ENCODE measurements at regions not wholly inside any gene's neighbourhood (a gene's known extent, or its start where the extent isn't known, plus 50 kb on each side); places are given as distances from the start of the nearest gene placed in this dataset.

GRCh38 chr7:32336726-32337125 is 153.5 kb downstream of the LSM5 start (continued):
- TF ChIP-seq ZBTB40 (IDR thresholded peaks at IDR 0.05; ENCODE audit: borderline replicate concordance) = no peak
- no peak for TF ChIP-seq JUNB (IDR thresholded peaks at IDR 0.05)

- no peaks in the 10 kb centered on the region for H3K9me3 ChIP-seq (replicated peaks; ENCODE audit: control insufficient read depth, insufficient read depth, low read length)
- ChIA-PET SMC1A (ENCODE audit: uncharacterized antibody, unreplicated experiment) (no interaction called here), CTCF (no interaction called here)
Measured at GRCh38 chr7:32335107-32335506, 155.1 kb downstream of the LSM5 start.

More at GRCh38 chr7:32335107-32335506, 155.1 kb downstream of the LSM5 start:
- Histone ChIP-seq H3K27ac (ENCODE audit: control insufficient read depth, insufficient read depth) (no peak overlapping the region), H3K4me3 (no peak overlapping the region), H2AFZ (ENCODE audit: control insufficient read depth, low read depth, low read length) (no peak overlapping the region), H3K4me2 (ENCODE audit: control insufficient read depth, insufficient read depth) (no peak overlapping the region), H3K9ac (ENCODE audit: control insufficient read depth, insufficient read depth, low read length) (no peak overlapping the region), H3K4me1 (ENCODE audit: control insufficient read depth, insufficient read depth, low read length) (no peaks in the 10 kb centered on the region), H3K36me3 (ENCODE audit: control insufficient read depth in 2 of 2, insufficient read depth in 2 of 2, low read length in 1 of 2) (no peaks in the 10 kb centered on the region), H4K20me1 (ENCODE audit: control insufficient read depth, insufficient read depth) (no peaks in the 10 kb centered on the region), H3K27me3 (replicated peaks in 1 of 2; ENCODE audit: control insufficient read depth in 2 of 2, insufficient read depth in 2 of 2, low read length in 1 of 2) (no peaks in the 10 kb centered on the region), H3K79me2 (ENCODE audit: control insufficient read depth, insufficient read depth, low read length) (no peaks in the 10 kb centered on the region)
- ATAC-seq (no peak), FAIRE-seq (no peak), DNase-seq (ENCODE audit: low read depth, low spot score) (no peak)
- no TSS peak for BruUV-seq (replicated peaks)
- no peak for TF ChIP-seq RAD51 (IDR thresholded peaks at IDR 0.05)
- no peak for TF ChIP-seq DPF2 (IDR thresholded peaks at IDR 0.05)
- no peak for TF ChIP-seq GABPA (IDR thresholded peaks at IDR 0.05; ENCODE audit: low read depth)
- no peak for TF ChIP-seq BMI1 (IDR thresholded peaks at IDR 0.05; ENCODE audit: borderline replicate concordance)
- no peak for TF ChIP-seq EED (IDR thresholded peaks at IDR 0.05; ENCODE audit: low read depth)
- no peak for TF ChIP-seq ATF2 (IDR thresholded peaks at IDR 0.05; ENCODE audit: low read length)
- no peak for TF ChIP-seq IRF4 (IDR thresholded peaks at IDR 0.05; ENCODE audit: low read depth, low read length)
- TF ChIP-seq EP300 (IDR thresholded peaks at IDR 0.05; ENCODE audit: borderline replicate concordance in 1 of 2, control insufficient read depth in 1 of 2, low read depth in 2 of 2, low read length in 2 of 2) = no peak
- no peak for TF ChIP-seq BHLHE40 (IDR thresholded peaks at IDR 0.05; ENCODE audit: borderline replicate concordance in 1 of 2, low read depth in 2 of 2, low read length in 1 of 2)
- 0% methylated on average over 1 of the region's 1 CpG for WGBS (ENCODE audit: insufficient coverage, insufficient replicate concordance, low lambda C conversion rate, missing lambda C conversion rate)
- POLR2A ChIA-PET = no interaction called here
- RAD21 ChIA-PET (ENCODE audit: unreplicated experiment) = no interaction called here
- in situ Hi-C loops (cut with MboI) (no loop called here), intact Hi-C loops (cut with micrococcal nuclease; ENCODE audit: unreplicated experiment) (no loop called here)
